ENCODE measurements at regions not wholly inside any gene's neighbourhood (a gene's known extent, or its start where the extent isn't known, plus 50 kb on each side); places are given as distances from the start of the nearest gene placed in this dataset.
"Not testable (repeated sequence)": the region's sequence is repeated elsewhere in the genome, so short reads cannot be mapped to it uniquely, and the experiment has no call there.

- no peak overlapping the region for H3K4me3 ChIP-seq (replicated peaks; ENCODE audit: low read depth, low read length)
- TF ChIP-seq CTCF (IDR thresholded peaks at IDR 0.05; ENCODE audit: low read depth, low read length, missing control alignments) = no peak
- no peak for DNase-seq (ENCODE audit: extremely low read depth, low read depth)
Observed at GRCh38 chr10:8360814-8361509, 306.5 kb downstream of the GATA3 start.

GRCh38 chr10:8361510-8361844 is 307.0 kb downstream of the GATA3 start:
- DNase-seq (ENCODE audit: extremely low read depth, low read depth) = no peak
- no peak overlapping the region for H3K4me3 ChIP-seq (replicated peaks; ENCODE audit: low read depth, low read length)
- TF ChIP-seq CTCF (IDR thresholded peaks at IDR 0.05; ENCODE audit: low read depth, low read length, missing control alignments) = no peak

DNA sequence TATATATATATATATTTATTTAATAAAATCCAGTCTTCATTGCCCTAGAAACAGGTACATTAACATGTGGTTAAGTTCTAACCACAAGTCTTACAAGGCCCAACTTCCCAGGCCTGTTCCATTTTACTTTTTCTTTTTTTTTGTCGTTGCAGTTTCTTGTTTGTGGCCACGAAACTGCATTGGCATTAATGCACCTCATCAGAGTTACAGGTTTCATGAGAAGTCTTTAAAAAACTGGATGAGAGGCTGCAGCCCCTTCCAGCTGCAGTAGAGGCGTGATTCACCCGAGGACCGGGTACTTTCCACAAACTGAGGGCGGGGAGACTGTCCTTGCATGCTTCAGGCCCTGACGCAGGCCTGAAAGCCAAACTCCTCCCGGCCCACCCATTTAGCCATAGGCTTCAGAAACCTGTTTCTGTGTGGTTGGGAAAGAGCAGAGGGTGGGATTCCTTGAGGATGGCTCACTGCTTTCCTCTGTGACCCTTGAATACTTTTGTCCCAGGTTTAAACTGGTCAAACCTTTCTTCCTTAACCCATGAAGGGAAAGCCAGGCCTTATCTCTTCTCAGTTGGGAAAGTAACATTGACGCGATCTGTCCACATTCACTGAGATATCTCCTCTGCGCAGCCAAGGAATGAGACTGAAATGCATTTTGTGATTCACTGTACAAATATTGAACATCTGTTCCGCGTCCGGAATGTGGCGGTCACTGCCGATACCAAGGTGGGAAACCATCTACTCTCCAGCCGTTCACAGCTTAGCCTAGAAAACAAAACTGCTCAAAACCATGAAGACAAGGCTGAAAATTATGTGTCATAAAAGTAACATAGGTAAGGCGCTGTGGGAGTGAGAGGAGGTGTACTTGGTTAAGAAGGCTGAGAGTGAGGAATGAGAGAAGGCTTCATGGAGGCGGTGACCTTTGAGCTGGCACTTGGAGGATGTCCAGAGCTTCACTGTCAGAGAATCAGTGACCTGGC is 311.7 kb downstream of the GATA3 start:
- no peak overlapping the region for H3K4me3 ChIP-seq (replicated peaks; ENCODE audit: low read depth, low read length)
- DNase-seq (ENCODE audit: extremely low read depth, low read depth) = no peak
- TF ChIP-seq CTCF (IDR thresholded peaks at IDR 0.05; ENCODE audit: low read depth, low read length, missing control alignments) = no peak

- not testable (repeated sequence) for H3K4me3 ChIP-seq (replicated peaks; ENCODE audit: low read depth, low read length); DNase-seq (ENCODE audit: extremely low read depth, low read depth)
Observed at GRCh38 chr10:8367672-8368411, 313.4 kb downstream of the GATA3 start.

- TF ChIP-seq CTCF (IDR thresholded peaks at IDR 0.05; ENCODE audit: low read depth, low read length, missing control alignments) = no peak
- no peak overlapping the region for H3K4me3 ChIP-seq (replicated peaks; ENCODE audit: low read depth, low read length)
- no peak for DNase-seq (ENCODE audit: extremely low read depth, low read depth)
Observed at GRCh38 chr10:8369666-8370065, 315.2 kb downstream of the GATA3 start.

GRCh38 chr10:8374334-8374733 is 319.8 kb downstream of the GATA3 start:
- no peak overlapping the region for H3K4me3 ChIP-seq (replicated peaks; ENCODE audit: low read depth, low read length)
- TF ChIP-seq CTCF (IDR thresholded peaks at IDR 0.05; ENCODE audit: low read depth, low read length, missing control alignments) = no peak
- DNase-seq (ENCODE audit: extremely low read depth, low read depth) = no peak

- TF ChIP-seq CTCF (IDR thresholded peaks at IDR 0.05; ENCODE audit: low read depth, low read length, missing control alignments) = no peak
- no peak overlapping the region for H3K4me3 ChIP-seq (replicated peaks; ENCODE audit: low read depth, low read length)
- no peak for DNase-seq (ENCODE audit: extremely low read depth, low read depth)
Observed at GRCh38 chr10:8375137-8375536, 320.6 kb downstream of the GATA3 start.
